IMR-90 (cell line): ENCODE measurements at regions not wholly inside any gene's neighbourhood (a gene's known extent, or its start where the extent isn't known, plus 50 kb on each side); places are given as distances from the start of the nearest gene placed in this dataset.

Source experiments
- ATAC-seq: fragments of 200-7000 bp; cut with Tn5 transposase; 2 replicates; pipeline ENCODE4 v1.9.1; 2020; ENCODE audit warnings: low read depth, mild to moderate bottlenecking, moderate library complexity
- BruUV-seq: library from RNA; stranded (reverse); fragments of 400-500 nt; replicated peaks from 2 replicates; lab custom pipeline; 2021; lab: Mats Ljungman, UMichigan
- CTCF ChIA-PET: fragments of 300-600 bp; formaldehyde crosslinking; extraction: SDS; loops from one replicate; lab custom pipeline; 2021; ENCODE audit warnings: antibody characterized with exemption; lab: Yijun Ruan, JAX
- POLR2A ChIA-PET: fragments of 300-600 bp; sonication (Branson Sonifier 250); formaldehyde crosslinking; loops from one replicate; lab custom pipeline; 2022; ENCODE audit warnings: antibody characterized with exemption; ENCODE audit not compliant: unreplicated experiment; lab: Charles Lee
- DNase-seq: peaks from one replicate; pipeline ENCODE4 v3.0.0; 2013
- H2AFZ ChIP-seq: replicated peaks from 2 replicates; pipeline ENCODE3; 2013; ENCODE audit warnings: low read length, mild to moderate bottlenecking; ENCODE audit not compliant: poor library complexity
- H2AK5ac ChIP-seq: 2 replicates; pipeline ENCODE4 v1.6.1; 2013; ENCODE audit warnings: low read depth, low read length, inconsistent platforms
- H2AK9ac ChIP-seq: replicated peaks from 2 replicates; pipeline ENCODE3; 2013; ENCODE audit warnings: mild to moderate bottlenecking, low read depth, low read length, moderate library complexity; ENCODE audit not compliant: poor library complexity
- H2BK120ac ChIP-seq: 2 replicates; pipeline ENCODE4 v1.6.1; 2013; ENCODE audit warnings: low read depth, low read length, inconsistent platforms
- H2BK15ac ChIP-seq: 3 replicates; pipeline ENCODE4 v1.6.1; 2013; ENCODE audit warnings: low read depth, low read length, inconsistent platforms
- H2BK20ac ChIP-seq: 2 replicates; pipeline ENCODE4 v1.6.1; 2013; ENCODE audit warnings: low read depth, mild to moderate bottlenecking, inconsistent platforms, low read length, moderate library complexity
- H2BK5ac ChIP-seq: 2 replicates; pipeline ENCODE4 v1.6.1; 2013; ENCODE audit warnings: mild to moderate bottlenecking, low read depth, low read length, inconsistent platforms; ENCODE audit not compliant: poor library complexity, severe bottlenecking
- H3K14ac ChIP-seq: replicated peaks from 2 replicates; pipeline ENCODE4 v1.6.1; 2013; ENCODE audit warnings: low read depth, low read length, inconsistent platforms
- H3K18ac ChIP-seq: 2 replicates; pipeline ENCODE4 v1.6.1; 2013; ENCODE audit warnings: low read depth, low read length, control low read depth
- H3K23ac ChIP-seq: 2 replicates; pipeline ENCODE4 v1.6.1; 2013; ENCODE audit warnings: low read depth, low read length, inconsistent platforms
- H3K27ac ChIP-seq: 2 replicates; pipeline ENCODE4 v1.5.1; 2013; ENCODE audit warnings: mild to moderate bottlenecking, control low read depth, low read length; ENCODE audit not compliant: insufficient read depth
- H3K27me3 ChIP-seq: 2 replicates; pipeline ENCODE4 v1.6.1; 2013; ENCODE audit warnings: low read length; ENCODE audit not compliant: control insufficient read depth, insufficient read depth
- H3K36me3 ChIP-seq: 2 replicates; pipeline ENCODE4 v1.6.1; 2013; ENCODE audit warnings: low read length, mixed read lengths; ENCODE audit not compliant: control insufficient read depth, insufficient read depth
- H3K4ac ChIP-seq: 2 replicates; pipeline ENCODE4 v1.6.1; 2013; ENCODE audit warnings: low read depth, low read length, inconsistent platforms
- H3K4me1 ChIP-seq: 2 replicates; pipeline ENCODE4 v1.6.1; 2013; ENCODE audit warnings: low read length, mixed read lengths; ENCODE audit not compliant: control insufficient read depth, insufficient read depth
- H3K4me2 ChIP-seq: 2 replicates; pipeline ENCODE4 v1.6.1; 2013; ENCODE audit warnings: low read depth, mild to moderate bottlenecking, control low read depth, low read length, moderate library complexity
- H3K4me3 ChIP-seq: 2 replicates; pipeline ENCODE4 v1.5.1; 2013; ENCODE audit warnings: low read depth, mild to moderate bottlenecking, control low read depth, low read length, moderate library complexity; ENCODE audit not compliant: insufficient read depth
- H3K56ac ChIP-seq: 2 replicates; pipeline ENCODE4 v1.6.1; 2013; ENCODE audit warnings: low read length, inconsistent platforms; ENCODE audit not compliant: insufficient read depth; ENCODE audit errors: extremely low read depth
- H3K79me1 ChIP-seq, 2 experiments: 2 replicates each; pipeline ENCODE4 v1.6.1; 2013; ENCODE audit warnings: low read length in 2 of 2, inconsistent platforms in 1 of 2, low read depth in 1 of 2
- H3K9ac ChIP-seq: 2 replicates; pipeline ENCODE4 v1.6.1; 2013; ENCODE audit warnings: low read depth, low read length, control low read depth
- H3K9me1 ChIP-seq: 2 replicates; pipeline ENCODE4 v1.6.1; 2013; ENCODE audit warnings: low read length, inconsistent platforms; ENCODE audit not compliant: insufficient read depth
- H3K9me3 ChIP-seq: 2 replicates; pipeline ENCODE4 v1.6.1; 2013; ENCODE audit warnings: low read length; ENCODE audit not compliant: control insufficient read depth, insufficient read depth
- H4K20me1 ChIP-seq: 2 replicates; pipeline ENCODE4 v1.6.1; 2013; ENCODE audit warnings: low read length, inconsistent platforms; ENCODE audit not compliant: insufficient read depth
- H4K5ac ChIP-seq: 2 replicates; pipeline ENCODE4 v1.6.1; 2013; ENCODE audit warnings: mild to moderate bottlenecking, low read depth, low read length, control low read depth
- H4K8ac ChIP-seq, 2 experiments: 2 replicates each; pipeline ENCODE4 v1.6.1; 2013; ENCODE audit warnings: low read depth in 2 of 2, low read length in 2 of 2, control low read depth in 1 of 2, inconsistent platforms in 1 of 2
- H4K91ac ChIP-seq: 2 replicates; pipeline ENCODE4 v1.6.1; 2013; ENCODE audit warnings: low read depth, low read length, inconsistent platforms; ENCODE audit not compliant: insufficient read depth
- BHLHE40 ChIP-seq: fragments of 150-350 bp; IDR thresholded peaks from 2 replicates; pipeline ENCODE4 v1.6.1; 2016; ENCODE audit warnings: mild to moderate bottlenecking, low read depth, low read length
- CEBPB ChIP-seq: IDR thresholded peaks from 2 replicates; pipeline ENCODE4 v1.6.1; 2012; ENCODE audit warnings: low read depth, low read length, improper control_type of control experiment
- CHD1 ChIP-seq: IDR thresholded peaks from 2 replicates; pipeline ENCODE4 v1.6.1; 2012; ENCODE audit warnings: low read depth, low read length, improper control_type of control experiment
- CTCF ChIP-seq: conservative IDR thresholded peaks from 2 replicates; pipeline ENCODE4 v1.5.1; 2012; ENCODE audit warnings: mild to moderate bottlenecking, low read depth, low read length, improper control_type of control experiment
- FOS ChIP-seq: fragments of 150-350 bp; IDR thresholded peaks from 2 replicates; pipeline ENCODE4 v1.6.1; 2016; ENCODE audit warnings: low read depth, low read length
- MAFK ChIP-seq: IDR thresholded peaks from 2 replicates; pipeline ENCODE4 v1.6.1; 2012; ENCODE audit warnings: low read depth, low read length, improper control_type of control experiment
- MAZ ChIP-seq: IDR thresholded peaks from 2 replicates; pipeline ENCODE4 v1.6.1; 2012; ENCODE audit warnings: low read depth, mild to moderate bottlenecking, low read length, improper control_type of control experiment, moderate library complexity, borderline replicate concordance
- MXI1 ChIP-seq: IDR thresholded peaks from 2 replicates; pipeline ENCODE4 v1.6.1; 2012; ENCODE audit warnings: low read depth, mild to moderate bottlenecking, low read length, moderate library complexity, borderline replicate concordance
- NFE2L2 ChIP-seq: fragments of 150-350 bp; IDR thresholded peaks from 2 replicates; pipeline ENCODE4 v1.6.1; 2016; ENCODE audit warnings: low read depth, mild to moderate bottlenecking, low read length
- POLR2A ChIP-seq: IDR thresholded peaks from 2 replicates; pipeline ENCODE4 v1.6.1; 2012; ENCODE audit warnings: mild to moderate bottlenecking, low read depth, low read length
- RAD21 ChIP-seq: IDR thresholded peaks from 2 replicates; pipeline ENCODE4 v1.6.1; 2012; ENCODE audit warnings: low read length, improper control_type of control experiment
- RCOR1 ChIP-seq: IDR thresholded peaks from 2 replicates; pipeline ENCODE4 v1.6.1; 2012; ENCODE audit warnings: mild to moderate bottlenecking, low read length, improper control_type of control experiment; ENCODE audit not compliant: insufficient replicate concordance
- RFX5 ChIP-seq: IDR thresholded peaks from 2 replicates; pipeline ENCODE4 v1.8.0; 2012; ENCODE audit warnings: low read depth, mild to moderate bottlenecking, low read length, moderate library complexity
- SMC3 ChIP-seq: fragments of 150-350 bp; IDR thresholded peaks from 2 replicates; pipeline ENCODE4 v1.6.1; 2016; ENCODE audit warnings: low read depth, mild to moderate bottlenecking, antibody characterized with exemption, low read length, moderate library complexity
- WGBS, 2 experiments: methylation state at CpG; one replicate each; pipeline versions ENCODE4 v1.1.5 to v1.1.7; 2013; ENCODE audit warnings: missing lambda C conversion rate in 2 of 2; ENCODE audit not compliant: insufficient read length in 1 of 2; ENCODE audit errors: extremely low coverage in 2 of 2; 5-methylcytosine and 5-hydroxymethylcytosine counted together
- dilution Hi-C: fragments of 300-500 bp; cut with HindIII; formaldehyde crosslinking; loops from one replicate; pipeline ENCODE4 v1.14.3; 2018; ENCODE audit warnings: low sequenced_read_pairs; ENCODE audit not compliant: unreplicated experiment
- in situ Hi-C: fragments of 300-500 bp; cut with MboI; formaldehyde crosslinking; loops from 3 replicates; pipeline ENCODE4 v1.14.3; 2019; ENCODE audit warnings: low sequenced_read_pairs, inconsistent platforms, mixed read lengths
- intact Hi-C: fragments of 100-400 bp; cut with micrococcal nuclease; formaldehyde crosslinking; loops from 2 replicates; pipeline ENCODE4 v1.10.0; 2022
- TF ChIP-seq, protein P1 (sequence below): fragments of 150-350 bp; IDR thresholded peaks from 2 replicates; pipeline ENCODE4 v1.6.1; 2016; ENCODE audit warnings: low read depth, mild to moderate bottlenecking, low read length, moderate library complexity, borderline replicate concordance
- TF ChIP-seq, protein P2 (sequence below): fragments of 150-350 bp; IDR thresholded peaks from 2 replicates; pipeline ENCODE4 v1.6.1; 2017; ENCODE audit warnings: mild to moderate bottlenecking, antibody characterized with exemption, low read length, low read depth

GRCh38 chr1:220374449-220374848 is 102.2 kb upstream of the RAB3GAP2 start:
- H4K20me1 ChIP-seq, result no peaks in the 10 kb centered on the region
- no TSS peak for BruUV-seq
- no peak overlapping the region for H2AK5ac ChIP-seq
- dilution Hi-C loops, result no loop called here
- H4K5ac ChIP-seq, result no peak overlapping the region
- no peak overlapping the region for H3K14ac ChIP-seq
- TF ChIP-seq NFE2L2 (no peak), FOS (no peak), RCOR1 (no peak), MAFK (no peak), RAD21 (no peak), MXI1 (no peak), CTCF (no peak), SMC3 (no peak), BHLHE40 (no peak), POLR2A (no peak), CHD1 (no peak), RFX5 (no peak), CEBPB (no peak), MAZ (no peak)
- TF ChIP-seq, protein P1, sequence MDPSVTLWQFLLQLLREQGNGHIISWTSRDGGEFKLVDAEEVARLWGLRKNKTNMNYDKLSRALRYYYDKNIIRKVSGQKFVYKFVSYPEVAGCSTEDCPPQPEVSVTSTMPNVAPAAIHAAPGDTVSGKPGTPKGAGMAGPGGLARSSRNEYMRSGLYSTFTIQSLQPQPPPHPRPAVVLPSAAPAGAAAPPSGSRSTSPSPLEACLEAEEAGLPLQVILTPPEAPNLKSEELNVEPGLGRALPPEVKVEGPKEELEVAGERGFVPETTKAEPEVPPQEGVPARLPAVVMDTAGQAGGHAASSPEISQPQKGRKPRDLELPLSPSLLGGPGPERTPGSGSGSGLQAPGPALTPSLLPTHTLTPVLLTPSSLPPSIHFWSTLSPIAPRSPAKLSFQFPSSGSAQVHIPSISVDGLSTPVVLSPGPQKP, result no peak
- TF ChIP-seq, protein P2, sequence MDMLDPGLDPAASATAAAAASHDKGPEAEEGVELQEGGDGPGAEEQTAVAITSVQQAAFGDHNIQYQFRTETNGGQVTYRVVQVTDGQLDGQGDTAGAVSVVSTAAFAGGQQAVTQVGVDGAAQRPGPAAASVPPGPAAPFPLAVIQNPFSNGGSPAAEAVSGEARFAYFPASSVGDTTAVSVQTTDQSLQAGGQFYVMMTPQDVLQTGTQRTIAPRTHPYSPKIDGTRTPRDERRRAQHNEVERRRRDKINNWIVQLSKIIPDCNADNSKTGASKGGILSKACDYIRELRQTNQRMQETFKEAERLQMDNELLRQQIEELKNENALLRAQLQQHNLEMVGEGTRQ, result no peak
- H2BK20ac ChIP-seq, result no peak overlapping the region
- no peak for ATAC-seq
- H3K4me2 ChIP-seq, result no peak overlapping the region
- H3K18ac ChIP-seq, result no peak overlapping the region
- H3K36me3 ChIP-seq, result no peaks in the 10 kb centered on the region
- ChIA-PET POLR2A (no interaction called here), CTCF (no interaction called here)
- H3K56ac ChIP-seq, result no peak overlapping the region
- H3K4me1 ChIP-seq, result peaks cover 2% of the 10 kb centered on the region; the same call in 1 of the 2 replicates
- H3K9ac ChIP-seq, result no peak overlapping the region
- no peak overlapping the region for H2AFZ ChIP-seq
- no CpG with 5 or more reads among the region's 2 CpGs for WGBS, 2 experiments
- no peak overlapping the region for H4K8ac ChIP-seq
- H2BK120ac ChIP-seq, result no peak overlapping the region
- no peak overlapping the region for H2BK5ac ChIP-seq
- in situ Hi-C loops, result no loop called here
- no peak overlapping the region for H4K91ac ChIP-seq
- H3K27ac ChIP-seq, result no peak overlapping the region
- no peaks in the 10 kb centered on the region for H3K9me3 ChIP-seq
- intact Hi-C loops, result no loop called here
- no peaks in the 10 kb centered on the region for H3K9me1 ChIP-seq
- H3K4me3 ChIP-seq, result no peak overlapping the region
- DNase-seq, result no peak
- no peaks in the 10 kb centered on the region for H3K27me3 ChIP-seq
- H2AK9ac ChIP-seq, result no peak overlapping the region
- H3K23ac ChIP-seq, result no peak overlapping the region
- no peak overlapping the region for H2BK15ac ChIP-seq
- no peak overlapping the region for H3K4ac ChIP-seq
- no peaks in the 10 kb centered on the region for H3K79me1 ChIP-seq
